HCT116 (cell line): ENCODE measurements at regions not wholly inside any gene's neighbourhood (a gene's known extent, or its start where the extent isn't known, plus 50 kb on each side); places are given as distances from the start of the nearest gene placed in this dataset.

ENCODE experiments used
- ATAC-seq: fragments of 200-7000 bp; cut with Tn5 transposase; 2 replicates; pipeline ENCODE4 v1.9.1; 2020; ENCODE audit warnings: mild to moderate bottlenecking, moderate library complexity
- BruUV-seq: library from RNA; stranded (reverse); fragments of 400-500 nt; replicated peaks from 2 replicates; lab custom pipeline; 2021; lab: Mats Ljungman, UMichigan
- CTCF ChIA-PET: fragments of 300-600 bp; sonication (Branson Sonifier 250); formaldehyde crosslinking; loops from one replicate; lab custom pipeline; 2021; ENCODE audit warnings: antibody characterized with exemption; lab: Charles Lee
- POLR2A ChIA-PET: fragments of 300-600, 350-600 bp; sonication (Branson Sonifier 250); formaldehyde crosslinking; loops from one replicate; lab custom pipeline; 2021; ENCODE audit warnings: antibody characterized with exemption; lab: Charles Lee
- RAD21 ChIA-PET, 2 experiments: fragments of 300-600 bp; sonication (Branson Sonifier 250); formaldehyde crosslinking; loops; one replicate each; lab custom pipeline; 2023; ENCODE audit warnings: low total read pairs in 2 of 2; ENCODE audit not compliant: uncharacterized antibody in 2 of 2, unreplicated experiment in 2 of 2, low non-redundant PET in 1 of 2; lab: Charles Lee
- DNase-seq: peaks from one replicate; pipeline ENCODE4 v3.0.0-alpha.2; 2010; ENCODE audit warnings: low read depth, low spot score
- H2AFZ ChIP-seq: fragments of 200-600 bp; shearing (Covaris generic), sonication (generic); 2 replicates; pipeline ENCODE4 v1.6.1; 2017; ENCODE audit warnings: low read depth, mixed run types, mixed read lengths, antibody characterized with exemption, low read length; ENCODE audit not compliant: poor library complexity, severe bottlenecking
- H3K27ac ChIP-seq: 2 replicates; pipeline ENCODE4 v1.5.1; 2012; ENCODE audit warnings: low read depth, low read length
- H3K27me3 ChIP-seq: fragments of 200-600 bp; sonication (generic); 2 replicates; pipeline ENCODE4 v1.6.1; 2016; ENCODE audit warnings: mixed run types, low read length, mixed read lengths; ENCODE audit not compliant: insufficient read depth
- H3K36me3 ChIP-seq, 2 experiments: fragments of 200-500 bp in 1 of 2; fragments of 200-600 bp in 1 of 2; sonication (Bioruptor generic) in 1 of 2; sonication (generic) in 1 of 2; 2 replicates each; pipeline versions ENCODE4 v1.5.1 to v1.6.1; 2014 to 2016; ENCODE audit warnings: low read length in 2 of 2, inconsistent platforms in 1 of 2, mixed read lengths in 1 of 2, mixed run types in 1 of 2; ENCODE audit not compliant: insufficient read depth in 2 of 2, control insufficient read depth in 1 of 2
- H3K4me1 ChIP-seq, 2 experiments: fragments of 200-600 bp in 1 of 2; sonication (generic) in 1 of 2; 2 replicates each; pipeline versions ENCODE4 v1.5.1 to v1.6.1; 2012 to 2017; ENCODE audit warnings: low read length in 2 of 2, inconsistent platforms in 1 of 2, mild to moderate bottlenecking in 1 of 2, mixed read lengths in 1 of 2, mixed run types in 1 of 2, moderate library complexity in 1 of 2; ENCODE audit not compliant: insufficient read depth in 2 of 2, control insufficient read depth in 1 of 2
- H3K4me2 ChIP-seq: fragments of 200-600 bp; sonication (generic); 2 replicates; pipeline ENCODE4 v1.6.1; 2017; ENCODE audit warnings: mixed run types, low read length, mixed read lengths
- H3K4me3 ChIP-seq, 2 experiments: fragments of 200-600 bp in 1 of 2; sonication (generic) in 1 of 2; replicated peaks in 1 of 2; 2 replicates each; pipeline ENCODE4 v1.5.1; 2011 to 2016; ENCODE audit warnings: low read length in 2 of 2, control low read depth in 1 of 2, low read depth in 1 of 2, mild to moderate bottlenecking in 1 of 2, mixed read lengths in 1 of 2, mixed run types in 1 of 2
- H3K79me2 ChIP-seq: fragments of 200-600 bp; sonication (generic); 2 replicates; pipeline ENCODE4 v1.6.1; 2017; ENCODE audit warnings: mild to moderate bottlenecking, mixed run types, low read length, moderate library complexity, mixed read lengths; ENCODE audit not compliant: insufficient read depth
- H3K9ac ChIP-seq: fragments of 200-600 bp; sonication (generic); 2 replicates; pipeline ENCODE4 v1.6.1; 2016; ENCODE audit warnings: low read length, mixed read lengths
- H3K9me2 ChIP-seq: fragments of 200-600 bp; sonication (generic), shearing (Covaris generic); 2 replicates; pipeline ENCODE4 v1.6.1; 2017; ENCODE audit warnings: mixed run types, mild to moderate bottlenecking, moderate library complexity; ENCODE audit not compliant: insufficient read depth
- H3K9me3 ChIP-seq, 2 experiments: fragments of 200-500 bp in 1 of 2; fragments of 200-600 bp in 1 of 2; sonication (Bioruptor generic) in 1 of 2; sonication (generic) in 1 of 2; 2 replicates each; pipeline ENCODE4 v1.6.1; 2014 to 2017; ENCODE audit warnings: low read length in 2 of 2, mixed read lengths in 2 of 2, inconsistent platforms in 1 of 2, low read depth in 1 of 2, mild to moderate bottlenecking in 1 of 2, mixed run types in 1 of 2, moderate library complexity in 1 of 2; ENCODE audit not compliant: control insufficient read depth in 1 of 2, insufficient read depth in 1 of 2
- H4K20me1 ChIP-seq: fragments of 200-600 bp; sonication (generic), shearing (Covaris generic); 2 replicates; pipeline ENCODE4 v1.6.1; 2017; ENCODE audit warnings: mixed run types, mild to moderate bottlenecking, moderate library complexity; ENCODE audit not compliant: insufficient read depth
- CBX3 ChIP-seq: IDR thresholded peaks from 2 replicates; pipeline ENCODE4 v1.6.1; 2012; ENCODE audit warnings: low read depth
- CEBPB ChIP-seq: IDR thresholded peaks from 2 replicates; pipeline ENCODE4 v1.6.1; 2012; ENCODE audit warnings: low read depth
- CTCF ChIP-seq, 3 experiments: fragments of 200-600 bp in 1 of 3; sonication (generic) in 1 of 3; IDR thresholded peaks in 2 of 3; conservative IDR thresholded peaks in 1 of 3; 2 replicates each; pipeline ENCODE4 v1.5.1; 2012 to 2017; ENCODE audit warnings: low read depth in 2 of 3, low read length in 2 of 3, antibody characterized with exemption in 1 of 3, borderline replicate concordance in 1 of 3, control low read depth in 1 of 3, mild to moderate bottlenecking in 1 of 3, mixed read lengths in 1 of 3, mixed run types in 1 of 3, moderate library complexity in 1 of 3; ENCODE audit not compliant: insufficient read depth in 1 of 3
- EZH2 ChIP-seq: fragments of 200-600 bp; sonication (generic); IDR thresholded peaks from 2 replicates; pipeline ENCODE4 v1.6.1; 2017; ENCODE audit warnings: antibody characterized with exemption, mixed run types
- EZH2phosphoT487 ChIP-seq: fragments of 200-600 bp; IDR thresholded peaks from 2 replicates; pipeline ENCODE4 v1.6.1; 2018; ENCODE audit warnings: antibody characterized with exemption, borderline replicate concordance
- FOSL1 ChIP-seq: IDR thresholded peaks from 2 replicates; pipeline ENCODE4 v1.6.1; 2012; ENCODE audit warnings: low read depth
- JUND ChIP-seq: IDR thresholded peaks from 2 replicates; pipeline ENCODE4 v1.6.1; 2012
- POLR2AphosphoS5 ChIP-seq: IDR thresholded peaks from 2 replicates; pipeline ENCODE4 v1.6.1; 2011; ENCODE audit warnings: mild to moderate bottlenecking, low read depth, low read length, moderate library complexity
- SIN3A ChIP-seq: IDR thresholded peaks from 2 replicates; pipeline ENCODE4 v1.6.1; 2012; ENCODE audit warnings: low read depth
- SP1 ChIP-seq: IDR thresholded peaks from 2 replicates; pipeline ENCODE4 v1.6.1; 2012; ENCODE audit warnings: low read depth
- SRF ChIP-seq: IDR thresholded peaks from 2 replicates; pipeline ENCODE4 v1.6.1; 2012; ENCODE audit warnings: low read depth
- TCF7L2 ChIP-seq: IDR thresholded peaks from 2 replicates; pipeline ENCODE4 v1.7.0; 2011; ENCODE audit warnings: borderline replicate concordance, inconsistent platforms; ENCODE audit not compliant: insufficient read depth, insufficient read length; ENCODE audit errors: extremely low read depth
- YY1 ChIP-seq: IDR thresholded peaks from 2 replicates; pipeline ENCODE4 v1.6.1; 2011; ENCODE audit warnings: low read length, low read depth, moderate library complexity, mild to moderate bottlenecking; ENCODE audit not compliant: insufficient replicate concordance; ENCODE audit errors: extremely low read depth
- intact Hi-C: fragments of 100-400 bp; cut with micrococcal nuclease; formaldehyde crosslinking; loops from 2 replicates; pipeline ENCODE4 v1.10.0; 2022

GRCh38 chr16:55264949-55265348 lies 59.1 kb upstream of the IRX6 start:
- no peak overlapping the region for H2AFZ ChIP-seq
- intact Hi-C loops, result no loop called here
- peaks cover 22% of the 10 kb centered on the region; the same call in 1 of the 2 replicates for H3K27me3 ChIP-seq
- no peak overlapping the region for H3K4me3 ChIP-seq
- BruUV-seq, result no TSS peak
- ChIA-PET POLR2A (no interaction called here), CTCF (no interaction called here), RAD21 (no interaction called here)
- no peak for ATAC-seq
- no peaks in the 10 kb centered on the region for H3K9me3 ChIP-seq
- no peak for TF ChIP-seq CEBPB
- no peak for TF ChIP-seq TCF7L2
- no peak for TF ChIP-seq EZH2phosphoT487
- no peak for TF ChIP-seq CBX3
- TF ChIP-seq CTCF (IDR thresholded peaks at IDR 0.05 in 2 of 3, conservative IDR thresholded peaks at IDR 0.05 in 1 of 3; ENCODE audit: borderline replicate concordance in 1 of 3, insufficient read depth in 1 of 3, low read depth in 2 of 3, low read length in 2 of 3), result no peak
- no peak for TF ChIP-seq FOSL1
- no peak for TF ChIP-seq SIN3A
- no peak for TF ChIP-seq YY1
- TF ChIP-seq JUND, result no peak
- TF ChIP-seq SRF, result no peak
- TF ChIP-seq POLR2AphosphoS5, result no peak
- no peak for TF ChIP-seq SP1
- TF ChIP-seq EZH2, result no peak
- no peaks in the 10 kb centered on the region for H3K9me2 ChIP-seq
- H4K20me1 ChIP-seq, result no peaks in the 10 kb centered on the region
- no peak for DNase-seq
- no peaks in the 10 kb centered on the region for H3K4me1 ChIP-seq
- no peak overlapping the region for H3K27ac ChIP-seq
- no peak overlapping the region for H3K4me2 ChIP-seq
- no peaks in the 10 kb centered on the region for H3K79me2 ChIP-seq
- no peak overlapping the region for H3K9ac ChIP-seq
- no peaks in the 10 kb centered on the region for H3K36me3 ChIP-seq
